ENCODE measurements at regions not wholly inside any gene's neighbourhood (a gene's known extent, or its start where the extent isn't known, plus 50 kb on each side); places are given as distances from the start of the nearest gene placed in this dataset.

DNA sequence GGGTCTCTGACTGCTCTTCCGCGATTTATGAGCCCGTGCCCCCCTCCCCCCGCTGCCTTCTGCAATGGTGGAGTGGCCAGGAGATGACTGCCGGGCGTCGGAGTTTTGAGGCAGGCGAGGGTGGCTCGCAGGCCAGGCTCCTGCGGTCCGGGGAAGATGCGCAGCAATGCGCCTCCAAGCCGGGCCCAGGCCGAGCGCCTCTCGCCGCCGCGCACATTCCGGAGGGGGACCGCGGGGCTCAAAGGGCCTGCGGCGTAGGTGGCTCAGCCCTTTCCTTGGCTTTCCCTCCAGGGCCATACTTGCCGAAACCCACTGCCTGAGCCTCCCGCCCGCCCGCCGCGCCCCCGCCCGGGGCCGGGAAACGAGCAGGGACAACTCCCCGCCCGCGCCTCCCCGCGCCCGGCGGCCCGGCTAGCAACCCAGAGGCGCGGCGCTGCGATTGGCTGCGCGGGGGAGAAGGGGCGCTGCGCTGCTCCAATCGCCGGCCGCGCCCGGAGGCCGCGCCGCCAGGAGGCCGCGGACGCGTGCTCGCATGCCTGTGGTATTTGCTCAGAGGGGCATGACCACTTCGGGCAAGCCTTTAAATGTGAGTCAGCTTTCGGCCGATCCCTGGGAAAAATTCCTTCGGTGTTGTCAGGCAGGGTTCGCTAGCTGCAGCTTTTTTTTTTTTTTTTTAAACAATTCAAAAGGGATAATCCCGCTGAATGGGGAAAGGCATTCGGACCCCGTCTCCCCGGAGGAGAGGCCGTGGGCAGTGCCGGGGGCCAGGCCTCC lies 157.9 kb upstream of the PARP11 start:
- TF ChIP-seq, protein P1, sequence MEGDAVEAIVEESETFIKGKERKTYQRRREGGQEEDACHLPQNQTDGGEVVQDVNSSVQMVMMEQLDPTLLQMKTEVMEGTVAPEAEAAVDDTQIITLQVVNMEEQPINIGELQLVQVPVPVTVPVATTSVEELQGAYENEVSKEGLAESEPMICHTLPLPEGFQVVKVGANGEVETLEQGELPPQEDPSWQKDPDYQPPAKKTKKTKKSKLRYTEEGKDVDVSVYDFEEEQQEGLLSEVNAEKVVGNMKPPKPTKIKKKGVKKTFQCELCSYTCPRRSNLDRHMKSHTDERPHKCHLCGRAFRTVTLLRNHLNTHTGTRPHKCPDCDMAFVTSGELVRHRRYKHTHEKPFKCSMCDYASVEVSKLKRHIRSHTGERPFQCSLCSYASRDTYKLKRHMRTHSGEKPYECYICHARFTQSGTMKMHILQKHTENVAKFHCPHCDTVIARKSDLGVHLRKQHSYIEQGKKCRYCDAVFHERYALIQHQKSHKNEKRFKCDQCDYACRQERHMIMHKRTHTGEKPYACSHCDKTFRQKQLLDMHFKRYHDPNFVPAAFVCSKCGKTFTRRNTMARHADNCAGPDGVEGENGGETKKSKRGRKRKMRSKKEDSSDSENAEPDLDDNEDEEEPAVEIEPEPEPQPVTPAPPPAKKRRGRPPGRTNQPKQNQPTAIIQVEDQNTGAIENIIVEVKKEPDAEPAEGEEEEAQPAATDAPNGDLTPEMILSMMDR (IDR thresholded peaks at IDR 0.05; ENCODE audit: low read length), result no peak
- no peak for TF ChIP-seq EZH2 (IDR thresholded peaks at IDR 0.05; ENCODE audit: borderline replicate concordance, low read length)

All from OCI-LY1 (cell line).